ENCODE measurements at regions not wholly inside any gene's neighbourhood (a gene's known extent, or its start where the extent isn't known, plus 50 kb on each side); places are given as distances from the start of the nearest gene placed in this dataset.

DNA sequence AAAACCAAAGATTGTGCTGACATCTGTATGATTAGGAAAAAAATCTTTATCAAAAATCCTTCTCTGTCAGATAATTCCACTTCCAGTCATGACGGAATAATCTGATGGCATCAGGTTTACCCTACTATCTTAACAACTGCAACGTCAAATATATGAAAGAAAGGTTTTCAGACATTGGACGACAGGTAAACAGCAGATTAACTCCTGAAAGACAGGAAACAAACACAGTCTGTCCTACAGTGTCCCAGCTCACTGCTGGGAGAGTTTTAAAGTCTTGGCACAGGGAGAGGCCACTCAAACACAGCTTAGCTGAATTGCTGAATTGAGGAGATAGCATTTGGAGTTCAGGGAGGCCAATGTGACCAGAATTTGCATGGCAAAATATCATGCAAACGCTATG lies 186.3 kb upstream of the KCTD7 start:
- Histone ChIP-seq H3K23ac (ENCODE audit: low read depth, low read length) (no peak overlapping the region), H3K4me2 (ENCODE audit: low read depth, low read length) (no peak overlapping the region), H2BK5ac (ENCODE audit: low read depth, low read length, poor library complexity, severe bottlenecking) (no peak overlapping the region), H2BK20ac (ENCODE audit: low read depth, low read length) (peak overlapping the region; percentile 25; the same call in 1 of the 2 replicates), H3K14ac (replicated peaks; ENCODE audit: low read depth, low read length) (0 out of 2 replicates have a peak overlapping the region, but pooled peaks have one; percentile 45), H4K20me1 (ENCODE audit: insufficient read depth, low read length) (no peaks in the 10 kb centered on the region), H3K9me1 (ENCODE audit: insufficient read depth, low read length) (no peaks in the 10 kb centered on the region), H3K4ac (ENCODE audit: low read depth, low read length) (no peak overlapping the region), H3K27me3 (ENCODE audit: control insufficient read depth, insufficient read depth, low read length) (no peaks in the 10 kb centered on the region), H4K91ac (ENCODE audit: insufficient read depth, low read depth, low read length) (no peak overlapping the region), H3K56ac (ENCODE audit: extremely low read depth, insufficient read depth, low read length) (no peak overlapping the region), H3K4me1 (ENCODE audit: control insufficient read depth, insufficient read depth, low read length) (peaks cover 10% of the 10 kb centered on the region), H3K18ac (ENCODE audit: low read depth, low read length) (peak overlapping the region; percentile 59), H2AK9ac (replicated peaks; ENCODE audit: low read depth, low read length, poor library complexity) (no peak overlapping the region), H3K79me1 (ENCODE audit: low read depth in 1 of 2, low read length in 2 of 2) (no peaks in the 10 kb centered on the region), H3K9me3 (ENCODE audit: control insufficient read depth, insufficient read depth, low read length) (no peaks in the 10 kb centered on the region), H2BK120ac (ENCODE audit: low read depth, low read length) (no peak overlapping the region), H2BK15ac (ENCODE audit: low read depth, low read length) (no peak overlapping the region), H2AFZ (replicated peaks; ENCODE audit: low read length, poor library complexity) (no peak overlapping the region), H3K27ac (ENCODE audit: insufficient read depth, low read length) (no peak overlapping the region), H3K36me3 (ENCODE audit: control insufficient read depth, insufficient read depth, low read length) (no peaks in the 10 kb centered on the region), H2AK5ac (ENCODE audit: low read depth, low read length) (0 out of 2 replicates have a peak overlapping the region, but pooled peaks have one; percentile 0), H3K9ac (ENCODE audit: low read depth, low read length) (no peak overlapping the region), H4K5ac (ENCODE audit: low read depth, low read length) (no peak overlapping the region), H4K8ac (ENCODE audit: low read depth in 2 of 2, low read length in 2 of 2) (peak overlapping the region in 1 of 2 experiments; percentile 16; a peak in 1 of 4 replicates), H3K4me3 (ENCODE audit: insufficient read depth, low read depth, low read length) (no peak overlapping the region)
- POLR2A ChIA-PET (ENCODE audit: unreplicated experiment): no interaction called here
- CTCF ChIA-PET: no interaction called here
- BruUV-seq (replicated peaks): no TSS peak
- DNase-seq (no peak), ATAC-seq (ENCODE audit: low read depth) (no peak)
- in situ Hi-C loops (cut with MboI; ENCODE audit: low sequenced_read_pairs) (no loop called here), dilution Hi-C loops (cut with HindIII; ENCODE audit: low sequenced_read_pairs, unreplicated experiment) (no loop called here), intact Hi-C loops (cut with micrococcal nuclease) (no loop called here)
- TF ChIP-seq BHLHE40 (IDR thresholded peaks at IDR 0.05; ENCODE audit: low read depth, low read length): no peak
- TF ChIP-seq RCOR1 (IDR thresholded peaks at IDR 0.05; ENCODE audit: insufficient replicate concordance, low read length): no peak
- TF ChIP-seq MAZ (IDR thresholded peaks at IDR 0.05; ENCODE audit: borderline replicate concordance, low read depth, low read length): no peak
- no peak for TF ChIP-seq MAFK (IDR thresholded peaks at IDR 0.05; ENCODE audit: low read depth, low read length)
- no peak for TF ChIP-seq POLR2A (IDR thresholded peaks at IDR 0.05; ENCODE audit: low read depth, low read length)
- TF ChIP-seq CHD1 (IDR thresholded peaks at IDR 0.05; ENCODE audit: low read depth, low read length): no peak
- TF ChIP-seq, protein P1, sequence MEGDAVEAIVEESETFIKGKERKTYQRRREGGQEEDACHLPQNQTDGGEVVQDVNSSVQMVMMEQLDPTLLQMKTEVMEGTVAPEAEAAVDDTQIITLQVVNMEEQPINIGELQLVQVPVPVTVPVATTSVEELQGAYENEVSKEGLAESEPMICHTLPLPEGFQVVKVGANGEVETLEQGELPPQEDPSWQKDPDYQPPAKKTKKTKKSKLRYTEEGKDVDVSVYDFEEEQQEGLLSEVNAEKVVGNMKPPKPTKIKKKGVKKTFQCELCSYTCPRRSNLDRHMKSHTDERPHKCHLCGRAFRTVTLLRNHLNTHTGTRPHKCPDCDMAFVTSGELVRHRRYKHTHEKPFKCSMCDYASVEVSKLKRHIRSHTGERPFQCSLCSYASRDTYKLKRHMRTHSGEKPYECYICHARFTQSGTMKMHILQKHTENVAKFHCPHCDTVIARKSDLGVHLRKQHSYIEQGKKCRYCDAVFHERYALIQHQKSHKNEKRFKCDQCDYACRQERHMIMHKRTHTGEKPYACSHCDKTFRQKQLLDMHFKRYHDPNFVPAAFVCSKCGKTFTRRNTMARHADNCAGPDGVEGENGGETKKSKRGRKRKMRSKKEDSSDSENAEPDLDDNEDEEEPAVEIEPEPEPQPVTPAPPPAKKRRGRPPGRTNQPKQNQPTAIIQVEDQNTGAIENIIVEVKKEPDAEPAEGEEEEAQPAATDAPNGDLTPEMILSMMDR (conservative IDR thresholded peaks at IDR 0.05; ENCODE audit: low read depth, low read length): no peak
- TF ChIP-seq, protein P2, sequence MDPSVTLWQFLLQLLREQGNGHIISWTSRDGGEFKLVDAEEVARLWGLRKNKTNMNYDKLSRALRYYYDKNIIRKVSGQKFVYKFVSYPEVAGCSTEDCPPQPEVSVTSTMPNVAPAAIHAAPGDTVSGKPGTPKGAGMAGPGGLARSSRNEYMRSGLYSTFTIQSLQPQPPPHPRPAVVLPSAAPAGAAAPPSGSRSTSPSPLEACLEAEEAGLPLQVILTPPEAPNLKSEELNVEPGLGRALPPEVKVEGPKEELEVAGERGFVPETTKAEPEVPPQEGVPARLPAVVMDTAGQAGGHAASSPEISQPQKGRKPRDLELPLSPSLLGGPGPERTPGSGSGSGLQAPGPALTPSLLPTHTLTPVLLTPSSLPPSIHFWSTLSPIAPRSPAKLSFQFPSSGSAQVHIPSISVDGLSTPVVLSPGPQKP (IDR thresholded peaks at IDR 0.05; ENCODE audit: borderline replicate concordance, low read depth, low read length): no peak
- TF ChIP-seq, protein P3, sequence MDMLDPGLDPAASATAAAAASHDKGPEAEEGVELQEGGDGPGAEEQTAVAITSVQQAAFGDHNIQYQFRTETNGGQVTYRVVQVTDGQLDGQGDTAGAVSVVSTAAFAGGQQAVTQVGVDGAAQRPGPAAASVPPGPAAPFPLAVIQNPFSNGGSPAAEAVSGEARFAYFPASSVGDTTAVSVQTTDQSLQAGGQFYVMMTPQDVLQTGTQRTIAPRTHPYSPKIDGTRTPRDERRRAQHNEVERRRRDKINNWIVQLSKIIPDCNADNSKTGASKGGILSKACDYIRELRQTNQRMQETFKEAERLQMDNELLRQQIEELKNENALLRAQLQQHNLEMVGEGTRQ (IDR thresholded peaks at IDR 0.05; ENCODE audit: low read depth, low read length): no peak
- no peak for TF ChIP-seq FOS (IDR thresholded peaks at IDR 0.05; ENCODE audit: low read depth, low read length)
- TF ChIP-seq SMC3 (IDR thresholded peaks at IDR 0.05; ENCODE audit: low read depth, low read length): no peak
- no peak for TF ChIP-seq MXI1 (IDR thresholded peaks at IDR 0.05; ENCODE audit: borderline replicate concordance, low read depth, low read length)
- WGBS, 2 experiments (ENCODE audit: extremely low coverage in 2 of 2, insufficient read length in 1 of 2): no CpG with 5 or more reads among the region's 4 CpGs
